ENCODE measurements at regions not wholly inside any gene's neighbourhood (a gene's known extent, or its start where the extent isn't known, plus 50 kb on each side); places are given as distances from the start of the nearest gene placed in this dataset.
"Not testable (repeated sequence)": the region's sequence is repeated elsewhere in the genome, so short reads cannot be mapped to it uniquely, and the experiment has no call there.

- DNase-seq = no peak
Observed at GRCh38 chr6:90887764-90888163, 300.9 kb upstream of the MAP3K7 start.

GRCh38 chr6:90885611-90886056 lies 298.8 kb upstream of the MAP3K7 start:
- DNase-seq = no peak

DNA sequence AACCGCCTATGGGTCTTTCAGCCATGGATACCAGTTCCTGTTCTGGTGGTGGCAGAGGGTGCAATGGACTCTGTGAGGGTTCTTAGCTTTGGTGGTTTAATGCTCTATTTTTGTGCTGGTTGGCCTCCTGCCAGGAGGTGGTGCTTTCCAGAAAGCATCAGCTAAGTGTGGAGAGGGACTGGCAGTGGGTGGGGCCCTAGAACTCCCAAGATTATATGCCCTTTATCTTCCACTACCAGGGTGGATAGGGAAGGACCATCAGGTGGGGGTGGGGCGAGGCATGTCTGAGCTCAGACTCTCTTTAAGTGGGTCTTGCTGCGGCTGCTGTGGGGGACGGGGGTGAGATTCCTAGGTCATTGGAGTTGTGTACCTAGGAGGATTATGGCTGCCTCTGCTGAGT lies 298.3 kb upstream of the MAP3K7 start:
- DNase-seq = not testable (repeated sequence)

- no peak for DNase-seq
Observed at GRCh38 chr6:90877616-90878015, 290.7 kb upstream of the MAP3K7 start.

DNA sequence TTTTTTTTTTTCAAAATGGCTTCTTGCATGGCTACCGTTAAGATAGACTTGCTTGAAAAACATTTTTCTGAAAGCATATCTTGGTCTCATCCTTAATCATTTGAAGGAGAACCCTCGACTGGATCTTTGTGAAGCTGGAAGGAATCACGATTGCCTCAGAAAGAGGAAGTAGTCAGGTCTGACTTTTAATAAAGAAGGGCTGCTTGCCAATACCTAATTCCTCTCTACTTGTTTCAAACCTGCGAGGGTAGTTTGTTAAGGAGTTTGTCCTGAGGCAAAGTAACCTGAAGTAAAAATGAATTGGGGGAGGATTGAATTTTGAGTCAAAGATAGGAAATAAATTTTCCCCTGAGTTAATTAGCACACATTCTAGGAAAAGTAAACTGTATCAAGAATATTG lies 288.1 kb upstream of the MAP3K7 start:
- DNase-seq = no peak

GRCh38 chr6:90872981-90873380 lies 286.1 kb upstream of the MAP3K7 start:
- no peak for DNase-seq

- DNase-seq = no peak
Observed at GRCh38 chr6:90870561-90870960, 283.7 kb upstream of the MAP3K7 start.

- DNase-seq = no peak
Observed at GRCh38 chr6:90868656-90869055, 281.8 kb upstream of the MAP3K7 start.

GRCh38 chr6:90868256-90868655 lies 281.4 kb upstream of the MAP3K7 start:
- no peak for DNase-seq

DNA sequence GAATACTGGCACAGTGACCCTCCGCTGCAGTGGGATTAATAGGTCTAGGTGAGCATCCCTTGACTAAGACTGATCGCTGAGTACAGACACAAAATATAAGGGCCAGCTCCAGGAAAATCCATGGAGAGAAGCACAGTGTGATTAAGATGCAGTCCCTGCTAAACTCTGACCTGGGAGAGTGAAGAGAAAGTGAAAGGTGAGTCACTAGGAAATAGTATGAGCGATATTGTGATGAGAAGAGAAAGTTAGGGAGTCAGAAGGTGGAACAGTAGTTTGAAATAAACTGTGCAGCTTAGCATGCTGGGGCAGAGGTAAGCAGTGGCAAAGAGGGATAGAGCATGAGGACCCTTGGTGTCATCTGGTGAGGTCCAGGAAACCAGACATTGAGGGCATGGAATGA lies 278.6 kb upstream of the MAP3K7 start:
- no peak for DNase-seq

DNA sequence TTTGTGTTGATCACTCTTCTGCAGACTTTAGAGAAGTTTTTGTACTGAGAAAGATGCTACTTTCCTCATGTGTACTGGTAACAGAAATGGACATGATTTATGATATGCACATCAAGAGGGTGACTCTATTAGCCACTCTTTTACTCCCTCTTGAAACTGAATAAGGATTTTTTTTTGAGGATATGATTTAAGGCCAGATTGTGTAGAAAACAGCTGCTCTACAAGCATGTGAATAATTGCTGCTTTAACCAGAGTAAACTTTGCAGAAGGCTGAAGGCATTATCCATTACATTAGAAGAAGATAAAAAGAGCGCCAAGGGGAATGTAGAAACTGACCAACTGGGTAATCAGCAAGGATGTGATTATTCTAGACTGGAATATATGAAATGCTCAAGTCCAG lies 276.2 kb upstream of the MAP3K7 start:
- no peak for DNase-seq

GRCh38 chr6:90860822-90861601 lies 274.1 kb upstream of the MAP3K7 start:
- DNase-seq = peak; percentile 2

- no peak for DNase-seq
Observed at GRCh38 chr6:90859612-90860011, 272.7 kb upstream of the MAP3K7 start.

DNA sequence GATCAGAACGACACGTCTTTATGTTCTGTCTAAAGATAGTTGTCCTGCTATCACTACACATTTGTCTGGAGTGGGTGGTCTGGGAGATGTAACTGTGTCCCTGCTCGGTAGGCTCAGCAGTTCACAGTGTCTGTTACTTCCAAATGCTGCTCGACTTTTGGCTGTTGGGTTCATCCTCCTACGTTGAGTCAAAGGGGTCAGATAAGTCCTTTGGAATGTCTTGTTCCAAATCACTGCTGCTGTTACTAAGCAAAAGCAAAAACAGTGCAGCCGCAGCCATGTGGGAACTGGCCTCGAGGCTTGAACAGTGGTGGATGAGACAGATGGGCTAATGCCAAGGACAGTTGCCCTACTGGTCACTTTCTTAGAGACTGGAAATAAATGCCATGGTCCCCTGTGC lies 272.2 kb upstream of the MAP3K7 start:
- no peak for DNase-seq

DNA sequence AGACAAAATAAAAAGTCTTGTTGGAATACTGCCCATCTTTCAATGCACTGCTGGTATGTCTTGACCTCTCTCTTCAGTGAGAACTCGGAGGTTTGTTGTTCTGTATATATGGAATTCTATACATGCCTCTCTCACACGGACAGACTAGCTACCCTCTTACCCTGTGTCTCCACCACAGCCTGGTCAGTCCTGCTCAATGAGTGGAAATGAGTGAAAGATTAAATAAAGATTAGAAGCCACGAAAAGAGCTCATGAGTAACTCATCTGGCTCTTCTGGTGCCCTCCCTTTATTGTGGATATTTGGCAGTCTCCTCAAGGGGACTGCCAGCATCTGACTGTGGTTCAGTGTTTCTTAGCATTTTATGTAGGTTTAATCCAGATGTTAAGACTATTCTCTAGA lies 262.8 kb upstream of the MAP3K7 start:
- DNase-seq = no peak

DNA sequence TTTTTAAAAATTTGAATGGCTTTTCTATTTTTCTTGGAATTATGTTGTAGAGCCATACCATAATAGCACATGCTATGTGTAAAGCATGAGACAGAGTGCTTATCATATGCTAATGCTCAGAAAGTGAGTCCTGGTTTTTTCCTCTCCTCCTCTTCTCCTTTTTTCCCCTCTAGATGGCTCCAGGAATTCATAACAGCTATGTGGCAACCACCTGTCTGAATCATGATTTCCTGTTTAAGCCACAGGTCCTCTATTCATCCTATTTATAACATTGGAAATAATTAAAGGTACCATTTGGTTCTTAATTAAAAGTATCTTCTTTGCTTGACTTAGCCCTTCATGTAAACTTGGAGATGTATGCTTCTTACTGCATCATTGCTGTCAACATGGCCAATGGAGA lies 260.0 kb upstream of the MAP3K7 start:
- DNase-seq = no peak

GRCh38 chr6:90835596-90836212 lies 248.8 kb upstream of the MAP3K7 start:
- DNase-seq = peak; percentile 10

DNA sequence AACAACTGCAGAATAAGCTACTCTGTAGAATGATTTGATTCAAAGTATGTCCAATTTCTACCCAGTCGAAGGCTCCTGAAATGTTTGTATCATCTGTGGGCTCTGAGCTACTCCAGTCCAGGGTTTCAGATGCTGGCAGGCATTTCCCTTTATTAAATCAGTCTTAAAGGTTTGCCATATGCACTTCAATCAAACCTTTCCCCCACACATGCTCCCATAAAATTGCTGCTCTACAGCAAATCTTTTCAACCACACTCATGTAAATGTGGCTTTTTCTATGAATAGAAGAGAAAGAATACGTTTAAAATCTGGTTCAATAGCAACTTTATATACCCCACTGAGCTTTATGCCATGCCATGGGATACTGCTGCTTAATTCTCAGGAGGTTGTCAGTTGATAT lies 242.4 kb upstream of the MAP3K7 start:
- no peak for DNase-seq

GRCh38 chr6:90820436-90820835 lies 233.6 kb upstream of the MAP3K7 start:
- no peak for DNase-seq

- no peak for DNase-seq
Observed at GRCh38 chr6:90819483-90819882, 232.6 kb upstream of the MAP3K7 start.

DNA sequence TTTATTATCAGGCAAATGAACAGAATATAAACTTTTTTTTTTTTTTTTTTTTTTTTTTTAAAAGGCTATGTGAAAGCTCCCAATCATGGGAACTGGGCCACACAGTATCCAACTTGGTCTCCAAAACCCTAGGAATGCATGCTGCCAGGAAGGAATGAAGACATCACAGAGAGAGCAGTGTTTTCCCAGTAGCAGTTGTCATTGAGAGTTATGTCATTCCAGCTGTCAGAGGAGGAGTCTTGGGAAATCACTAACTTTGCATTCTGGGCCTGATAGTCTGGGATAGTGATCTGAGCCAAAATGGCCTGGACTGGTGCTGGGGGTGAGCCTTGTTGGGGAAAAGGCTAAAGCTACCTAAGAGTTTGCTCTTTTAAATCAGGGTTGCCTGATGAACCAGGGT lies 231.3 kb upstream of the MAP3K7 start:
- DNase-seq = no peak

- DNase-seq = no peak
Observed at GRCh38 chr6:90816764-90817163, 229.9 kb upstream of the MAP3K7 start.

DNA sequence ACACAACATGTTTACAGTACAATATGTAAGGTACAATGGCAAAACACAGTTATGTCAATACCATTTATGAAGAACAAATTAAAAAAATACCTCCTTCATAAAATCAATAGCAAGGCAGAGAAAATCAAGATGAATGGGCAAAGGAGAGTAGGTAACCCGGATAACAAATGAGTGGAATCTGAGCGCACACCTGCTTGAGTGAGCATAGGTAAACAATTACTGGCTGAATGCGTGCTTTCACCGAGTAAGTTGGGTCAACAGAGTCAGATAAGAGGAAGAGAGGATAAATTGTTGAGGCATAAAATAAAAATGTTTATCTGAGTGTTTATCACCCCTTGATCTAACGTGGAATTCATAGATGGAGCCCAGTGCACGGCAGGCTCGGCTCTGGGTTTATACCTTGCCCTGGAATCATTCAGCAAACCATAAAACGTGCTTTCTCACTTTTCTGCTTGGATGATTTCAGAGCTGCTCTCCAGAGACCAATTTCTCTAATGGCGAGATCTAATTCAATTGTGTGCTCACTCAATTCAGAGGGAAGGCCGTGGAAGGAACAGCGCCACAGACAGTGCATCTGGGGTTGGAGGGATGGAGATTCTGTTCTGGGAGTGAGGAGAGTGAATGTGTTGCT lies 224.8 kb upstream of the MAP3K7 start:
- peak; percentile 84 for DNase-seq

- no peak for DNase-seq
Observed at GRCh38 chr6:90809035-90809434, 222.2 kb upstream of the MAP3K7 start.
